WERI-Rb-1 (cell line): ENCODE measurements at regions not wholly inside any gene's neighbourhood (a gene's known extent, or its start where the extent isn't known, plus 50 kb on each side); places are given as distances from the start of the nearest gene placed in this dataset.
"Not testable (repeated sequence)": the region's sequence is repeated elsewhere in the genome, so short reads cannot be mapped to it uniquely, and the experiment has no call there.

ENCODE experiments used
- DNase-seq: peaks from one replicate; pipeline ENCODE4 v3.0.0-alpha.2; 2020
- H3K27ac ChIP-seq: fragments of 250-450 bp; sonication (Bioruptor Pico); 2 replicates; pipeline ENCODE4 v1.5.1; 2020; ENCODE audit warnings: mild to moderate bottlenecking, moderate library complexity
- H3K27me3 ChIP-seq: fragments of 250-450 bp; sonication (Bioruptor Pico); 2 replicates; pipeline ENCODE4 v1.5.1; 2021; ENCODE audit warnings: mild to moderate bottlenecking, low read depth, moderate library complexity; ENCODE audit not compliant: insufficient read depth, severe bottlenecking
- H3K36me3 ChIP-seq: fragments of 250-450 bp; sonication (Bioruptor Pico); 2 replicates; pipeline ENCODE4 v1.5.1; 2020; ENCODE audit warnings: mild to moderate bottlenecking, moderate library complexity
- H3K4me3 ChIP-seq: 2 replicates; pipeline ENCODE4 v1.5.1; 2011; ENCODE audit warnings: low read depth, mild to moderate bottlenecking, control low read depth, low read length
- H3K9me3 ChIP-seq: fragments of 250-450 bp; sonication (Bioruptor Pico); 2 replicates; pipeline ENCODE4 v1.5.1; 2021; ENCODE audit warnings: mild to moderate bottlenecking, moderate library complexity; ENCODE audit not compliant: severe bottlenecking

- not testable (repeated sequence) for DNase-seq, H3K4me3 ChIP-seq, H3K27ac ChIP-seq, H3K36me3 ChIP-seq, H3K27me3 ChIP-seq, H3K9me3 ChIP-seq
Observed at GRCh38 chr2:87687550-87688270, 60.2 kb upstream of the PLGLB2 start.

- H3K27ac ChIP-seq, H3K27me3 ChIP-seq, H3K4me3 ChIP-seq, H3K36me3 ChIP-seq, H3K9me3 ChIP-seq, DNase-seq: not testable (repeated sequence)
Observed at GRCh38 chr2:87691899-87692592, 55.8 kb upstream of the PLGLB2 start.

GRCh38 chr2:87692914-87693313 lies 55.0 kb upstream of the PLGLB2 start:
- H3K27ac ChIP-seq, H3K36me3 ChIP-seq, H3K9me3 ChIP-seq, DNase-seq, H3K27me3 ChIP-seq, H3K4me3 ChIP-seq: not testable (repeated sequence)

- not testable (repeated sequence) for H3K27me3 ChIP-seq, H3K4me3 ChIP-seq, H3K36me3 ChIP-seq, H3K27ac ChIP-seq, H3K9me3 ChIP-seq, DNase-seq
Observed at GRCh38 chr2:87693882-87694281, 54.0 kb upstream of the PLGLB2 start.

- H3K27me3 ChIP-seq, H3K27ac ChIP-seq, H3K9me3 ChIP-seq, H3K4me3 ChIP-seq, H3K36me3 ChIP-seq, DNase-seq: not testable (repeated sequence)
Observed at GRCh38 chr2:87695596-87696323, 52.1 kb upstream of the PLGLB2 start.
